ENCODE measurements at regions not wholly inside any gene's neighbourhood (a gene's known extent, or its start where the extent isn't known, plus 50 kb on each side); places are given as distances from the start of the nearest gene placed in this dataset.

- POLR2A ChIA-PET = interaction anchor here (0.6 to 1.7 kb wide), 3 partner anchors 22 to 391 kb away, joined by 3 read pairs; no protein-coding TSS in a partner anchor
- intact Hi-C loops (cut with micrococcal nuclease) = no loop called here
- no peak overlapping the region for H3K4me3 ChIP-seq
- H3K9me3 ChIP-seq (replicated peaks; ENCODE audit: control insufficient read depth, insufficient read depth, low read depth, low read length) = no peaks in the 10 kb centered on the region
- peaks cover 0 to 7% of the 10 kb centered on the region in 2 experiments; a peak in 2 of 5 replicates for H3K27me3 ChIP-seq (ENCODE audit: control insufficient read depth in 2 of 2, insufficient read depth in 2 of 2, low read length in 2 of 2)
- TF ChIP-seq PCBP2 (IDR thresholded peaks at IDR 0.05; ENCODE audit: low read depth, low read length, poor library complexity, severe bottlenecking) (no peak), FOXJ3 (CRISPR knock-in tag; IDR thresholded peaks at IDR 0.05) (no peak), ZNF77 (CRISPR knock-in tag; IDR thresholded peaks at IDR 0.05) (no peak)
- no peak for DNase-seq (ENCODE audit: extremely low read depth in 1 of 4, low spot score in 3 of 4)
- CTCF ChIA-PET (ENCODE audit: low intra/inter-chr PET ratio) = interaction anchor here (0.5 kb wide), 1 partner anchor 86 kb away, joined by 5 read pairs; no protein-coding TSS in a partner anchor
- in situ Hi-C loops (cut with MboI) = loop anchor here (25.0 kb wide), 1 partner anchor 653 kb away; no protein-coding TSS in a partner anchor
- H3K9ac ChIP-seq (ENCODE audit: insufficient read depth in 1 of 2, low read depth in 2 of 2, low read length in 2 of 2) = no peak overlapping the region
- H3K79me2 ChIP-seq (ENCODE audit: control insufficient read depth, insufficient read depth, low read length) = no peaks in the 10 kb centered on the region
- WGBS (ENCODE audit: insufficient coverage, low coverage, missing lambda C conversion rate) = 3% methylated on average over 8 of the region's 9 CpGs
- no peak for FAIRE-seq
- H3K4me2 ChIP-seq (ENCODE audit: insufficient read depth, low read length) = no peak overlapping the region
- H3K27ac ChIP-seq (ENCODE audit: extremely low read depth, low read depth, low read length) = no peak overlapping the region
- no peak overlapping the region for H2AFZ ChIP-seq (ENCODE audit: low read depth, low read length)
- ATAC-seq = no peak
- H3K36me3 ChIP-seq (ENCODE audit: control insufficient read depth, insufficient read depth, low read length) = no peaks in the 10 kb centered on the region
- BruUV-seq (replicated peaks) = no TSS peak
- peaks cover 0 to 2% of the 10 kb centered on the region in 2 experiments; a peak in 1 of 5 replicates for H3K4me1 ChIP-seq (replicated peaks in 1 of 2; ENCODE audit: control insufficient read depth in 2 of 2, insufficient read depth in 2 of 2, low read length in 2 of 2)
- no peaks in the 10 kb centered on the region for H3K9me1 ChIP-seq (ENCODE audit: control insufficient read depth, insufficient read depth, low read length)
- peaks cover 6% of the 10 kb centered on the region for H4K20me1 ChIP-seq (replicated peaks; ENCODE audit: control insufficient read depth, insufficient read depth, low read length)
Measured at GRCh38 chr2:120684289-120685065, 51.2 kb upstream of the GLI2 start.
